GM12891 (cell line): ENCODE measurements at regions not wholly inside any gene's neighbourhood (a gene's known extent, or its start where the extent isn't known, plus 50 kb on each side); places are given as distances from the start of the nearest gene placed in this dataset.

Source experiments
- POLR2A ChIP-seq: IDR thresholded peaks from 2 replicates; pipeline ENCODE4 v1.6.1; 2011; ENCODE audit warnings: low read depth, low read length, control low read depth
- POLR2AphosphoS5 ChIP-seq: IDR thresholded peaks from 2 replicates; pipeline ENCODE4 v1.6.1; 2011; ENCODE audit warnings: low read depth, low read length, control low read depth
- TAF1 ChIP-seq: IDR thresholded peaks from 2 replicates; pipeline ENCODE4 v1.6.1; 2011; ENCODE audit warnings: low read depth, low read length, control low read depth

DNA sequence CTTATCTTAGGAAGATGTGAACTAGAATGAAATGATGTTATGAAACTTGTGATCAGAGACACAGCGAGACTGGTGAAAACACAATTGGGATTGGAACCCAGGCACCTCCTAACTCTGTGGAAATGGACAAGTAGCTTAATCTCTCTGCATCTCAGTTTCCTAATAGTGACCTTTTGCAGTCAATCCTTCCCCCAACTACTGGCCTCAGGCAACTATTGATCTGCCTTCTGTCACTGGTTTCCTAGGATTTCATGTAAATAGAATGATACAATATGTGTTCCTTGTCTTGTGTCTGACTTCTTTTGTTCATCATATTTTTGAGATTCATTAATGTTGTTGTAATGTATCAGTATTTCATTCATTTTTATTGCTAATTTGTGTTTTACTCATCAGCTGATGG is 341.7 kb downstream of the REEP3 start:
- TF ChIP-seq POLR2A = no peak
- no peak for TF ChIP-seq TAF1
- TF ChIP-seq POLR2AphosphoS5 = no peak
